ENCODE measurements at regions not wholly inside any gene's neighbourhood (a gene's known extent, or its start where the extent isn't known, plus 50 kb on each side); places are given as distances from the start of the nearest gene placed in this dataset.

DNA sequence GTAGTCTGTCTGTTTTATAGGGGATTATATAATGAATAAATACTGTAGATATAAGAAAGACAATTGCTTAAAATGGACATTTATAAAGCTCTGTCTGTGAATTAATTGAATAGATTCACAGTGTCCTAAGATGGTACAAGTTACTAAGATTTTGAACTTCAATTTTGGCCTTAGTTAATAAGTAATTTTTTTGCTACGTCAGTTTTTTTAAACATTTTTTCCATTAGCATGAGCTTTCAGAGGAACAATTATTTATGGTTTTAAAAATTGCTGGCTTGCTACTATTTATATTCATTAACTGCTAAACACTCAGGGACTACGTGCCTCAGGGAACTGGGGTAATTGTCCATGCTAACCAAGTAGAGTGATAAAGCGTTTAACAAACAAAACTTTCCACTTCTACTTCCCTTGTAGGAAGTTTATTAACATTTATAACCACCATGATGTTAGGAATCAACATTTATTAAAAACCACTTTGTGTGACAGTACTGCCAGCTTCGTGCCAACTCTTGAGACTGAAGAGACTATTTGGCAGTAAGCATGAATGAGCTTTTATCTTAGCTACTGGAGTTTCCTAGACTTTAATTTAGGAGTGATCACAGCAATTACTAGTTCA is 65.4 kb upstream of the PTGS2 start:
- peaks cover 0 to 11% of the 10 kb centered on the region in 2 donors for H3K36me3 Mint-ChIP-seq
- DNase-seq (ENCODE audit: low spot score in 2 of 2) (no peak), ATAC-seq (no peak)
- H3K27ac Mint-ChIP-seq: no peak overlapping the region
- H3K9me3 Mint-ChIP-seq: peaks cover 5 to 8% of the 10 kb centered on the region in 2 donors

GRCh38 chr1:186741640-186742039 is 61.4 kb upstream of the PTGS2 start:
- no peak for DNase-seq (ENCODE audit: low spot score in 2 of 2)
- no peaks in the 10 kb centered on the region for H3K36me3 Mint-ChIP-seq
- H3K9me3 Mint-ChIP-seq: peaks cover 1 to 6% of the 10 kb centered on the region in 2 donors
- no peak for ATAC-seq
- no peak overlapping the region for H3K27ac Mint-ChIP-seq

- ATAC-seq: peak; percentile 59 to 75
- H3K27ac Mint-ChIP-seq: no peak overlapping the region
- no peak for DNase-seq (ENCODE audit: low spot score in 2 of 2)
Observed at GRCh38 chr1:186740324-186740723, 60.1 kb upstream of the PTGS2 start.

GRCh38 chr1:186739515-186739914 is 59.3 kb upstream of the PTGS2 start:
- Mint-ChIP-seq H3K36me3 (no peaks in the 10 kb centered on the region), H3K27ac (no peak overlapping the region)
- no peak for ATAC-seq

More at GRCh38 chr1:186740324-186740723, 60.1 kb upstream of the PTGS2 start:
- Mint-ChIP-seq H3K9me3 (peaks cover 0 to 6% of the 10 kb centered on the region in 2 donors), H3K36me3 (no peaks in the 10 kb centered on the region)

DNA sequence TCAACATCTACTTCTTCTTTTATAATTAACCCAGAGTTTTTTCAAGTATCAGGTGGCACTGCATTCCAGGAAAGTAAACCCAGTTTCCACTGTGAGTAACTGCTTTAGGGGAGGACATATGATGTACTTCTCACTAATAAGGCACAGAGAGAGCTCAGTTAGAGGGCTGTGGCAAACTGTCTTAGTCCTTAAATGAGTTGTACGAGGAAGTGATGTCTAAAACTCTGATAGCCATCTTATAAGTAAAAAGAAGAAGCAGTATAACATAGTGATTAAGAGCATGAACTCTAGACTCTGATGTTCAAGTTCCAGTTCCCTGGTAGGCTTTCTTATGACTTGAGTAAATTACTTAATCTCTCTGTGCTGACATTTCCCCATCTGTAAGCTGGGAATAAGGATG is 58.7 kb upstream of the PTGS2 start:
- ATAC-seq (peak; percentile 91), DNase-seq (ENCODE audit: low spot score in 2 of 2) (no peak)
- H3K36me3 Mint-ChIP-seq: no peaks in the 10 kb centered on the region
- peak overlapping the region in 1 of 2 donors; percentile 4 for H3K27ac Mint-ChIP-seq
- peaks cover 0 to 6% of the 10 kb centered on the region in 2 donors for H3K9me3 Mint-ChIP-seq

More at GRCh38 chr1:186739515-186739914, 59.3 kb upstream of the PTGS2 start:
- peaks cover 0 to 6% of the 10 kb centered on the region in 2 donors for H3K9me3 Mint-ChIP-seq
- DNase-seq (ENCODE audit: low spot score in 2 of 2): no peak

DNA sequence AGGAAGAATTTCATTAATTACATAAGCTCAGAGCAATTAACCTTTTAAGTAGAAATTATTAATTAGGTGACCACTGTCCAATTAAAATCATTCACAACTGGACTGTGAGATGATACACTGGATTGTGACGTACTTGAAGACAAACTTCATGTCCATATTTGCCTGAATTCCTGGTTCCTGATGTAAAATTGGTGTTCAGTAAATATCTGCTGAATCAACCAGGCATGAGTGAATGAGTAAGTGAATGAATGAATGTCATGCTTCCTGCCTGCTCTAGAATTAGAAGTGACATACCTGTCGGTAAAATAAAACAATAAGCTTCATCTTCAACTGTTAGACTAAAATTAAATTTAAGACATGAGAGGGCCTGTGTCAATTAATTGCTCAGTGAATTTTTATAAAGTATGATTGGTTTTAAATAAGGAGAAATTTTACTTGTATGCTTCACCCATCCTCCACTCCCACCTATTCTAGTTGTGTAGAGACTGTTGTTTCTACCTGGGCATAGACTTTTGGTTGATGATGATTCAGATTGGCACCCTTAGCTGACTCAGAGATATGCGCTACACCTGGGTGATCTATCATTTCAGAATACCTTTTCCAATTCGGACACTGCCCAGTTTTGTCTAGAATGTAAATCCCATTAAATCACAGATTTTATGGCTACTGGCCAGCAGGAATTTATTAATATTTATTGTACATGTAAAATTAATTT is 56.9 kb upstream of the PTGS2 start:
- DNase-seq (ENCODE audit: low spot score in 2 of 2): no peak
- Mint-ChIP-seq H3K9me3 (peaks cover 0 to 6% of the 10 kb centered on the region in 2 donors), H3K27ac (no peak overlapping the region), H3K36me3 (no peaks in the 10 kb centered on the region)
- no peak for ATAC-seq

GRCh38 chr1:186735463-186735862 is 55.2 kb upstream of the PTGS2 start:
- Mint-ChIP-seq H3K27ac (no peak overlapping the region), H3K9me3 (peaks cover 0 to 1% of the 10 kb centered on the region in 2 donors), H3K36me3 (no peaks in the 10 kb centered on the region)
- ATAC-seq: no peak
- DNase-seq (ENCODE audit: low spot score in 2 of 2): no peak

- H3K9me3 Mint-ChIP-seq: peaks cover 5% of the 10 kb centered on the region in 2 donors
- no peak overlapping the region for H3K27ac Mint-ChIP-seq
- ATAC-seq: no peak
- peaks cover 0 to 8% of the 10 kb centered on the region in 2 donors for H3K36me3 Mint-ChIP-seq
- no peak for DNase-seq (ENCODE audit: low spot score in 2 of 2)
Observed at GRCh38 chr1:186730951-186731729, 50.9 kb upstream of the PTGS2 start.
